LNCAP (cell line): ENCODE measurements at regions not wholly inside any gene's neighbourhood (a gene's known extent, or its start where the extent isn't known, plus 50 kb on each side); places are given as distances from the start of the nearest gene placed in this dataset.

ENCODE experiments used
- CTCF ChIP-seq: fragments of 450-650 bp; IDR thresholded peaks from 2 replicates; pipeline ENCODE4 v1.5.1; 2017; ENCODE audit warnings: mild to moderate bottlenecking

- TF ChIP-seq CTCF = no peak
Observed at GRCh38 chr1:187862506-187862905, 1033.8 kb downstream of the PLA2G4A start.

- TF ChIP-seq CTCF = no peak
Observed at GRCh38 chr1:187870552-187870951, 1041.8 kb downstream of the PLA2G4A start.

GRCh38 chr1:187871177-187871845 is 1042.6 kb downstream of the PLA2G4A start:
- TF ChIP-seq CTCF = no peak

GRCh38 chr1:187872550-187872949 is 1043.8 kb downstream of the PLA2G4A start:
- TF ChIP-seq CTCF = no peak

DNA sequence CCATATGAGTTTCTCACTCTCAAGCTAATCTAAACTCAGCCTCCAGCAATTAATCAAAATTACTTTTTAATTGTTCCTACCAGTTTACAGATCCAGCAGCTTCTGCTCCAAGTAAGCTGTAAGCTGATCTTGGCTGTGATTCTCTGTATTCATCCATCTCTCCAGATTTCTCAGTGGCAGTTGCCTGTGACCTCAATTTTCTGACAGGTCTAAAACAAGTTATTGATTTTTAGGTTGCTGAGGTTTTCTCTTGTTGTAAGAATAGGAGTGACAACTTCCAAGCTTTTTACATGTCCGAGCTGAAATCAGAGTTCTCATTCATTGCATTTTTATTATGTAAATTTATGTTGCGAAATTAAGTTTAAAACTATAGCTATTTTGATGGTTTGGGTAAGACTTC is 1044.4 kb downstream of the PLA2G4A start:
- no peak for TF ChIP-seq CTCF

DNA sequence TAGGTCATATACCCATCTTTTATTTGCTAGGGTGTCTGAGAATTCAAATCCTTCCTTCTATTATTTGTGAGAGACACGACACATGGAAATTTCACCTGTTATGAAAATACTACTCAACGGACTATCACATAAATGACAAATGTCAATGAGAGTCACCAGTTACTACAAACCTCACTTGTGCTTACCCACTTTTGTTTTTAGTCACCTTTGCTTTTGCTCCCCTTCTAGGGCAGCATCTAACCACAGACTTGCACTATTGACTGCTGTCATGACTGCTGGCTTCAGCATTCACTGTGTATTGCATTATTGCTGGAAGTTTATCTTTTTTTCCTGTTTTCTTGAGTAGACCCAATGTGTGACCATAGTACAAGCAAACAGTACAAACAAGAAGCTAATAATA is 1048.0 kb downstream of the PLA2G4A start:
- no peak for TF ChIP-seq CTCF

GRCh38 chr1:187877220-187877619 is 1048.5 kb downstream of the PLA2G4A start:
- no peak for TF ChIP-seq CTCF

GRCh38 chr1:187878883-187879282 is 1050.1 kb downstream of the PLA2G4A start:
- TF ChIP-seq CTCF = no peak
